IPS DF 6.9 (cell line): ENCODE measurements at regions not wholly inside any gene's neighbourhood (a gene's known extent, or its start where the extent isn't known, plus 50 kb on each side); places are given as distances from the start of the nearest gene placed in this dataset.

Experiments
- DNase-seq: peaks from one replicate; pipeline ENCODE4 v3.0.0-alpha.2; 2013; ENCODE audit warnings: low read depth, low spot score
- H3K27ac ChIP-seq: one replicate; pipeline ENCODE4 v1.5.1; 2013; ENCODE audit warnings: low read length, control low read depth
- H3K27me3 ChIP-seq: 2 replicates; pipeline ENCODE4 v1.6.1; 2013; ENCODE audit warnings: mild to moderate bottlenecking, low read length; ENCODE audit not compliant: control insufficient read depth, insufficient read depth
- H3K36me3 ChIP-seq: 2 replicates; pipeline ENCODE4 v1.6.1; 2013; ENCODE audit warnings: low read length; ENCODE audit not compliant: control insufficient read depth, insufficient read depth
- H3K4me1 ChIP-seq: 2 replicates; pipeline ENCODE4 v1.6.1; 2013; ENCODE audit warnings: low read length; ENCODE audit not compliant: control insufficient read depth, insufficient read depth
- H3K4me3 ChIP-seq: 2 replicates; pipeline ENCODE4 v1.5.1; 2013; ENCODE audit warnings: mild to moderate bottlenecking, low read length
- H3K9me3 ChIP-seq: 2 replicates; pipeline ENCODE4 v1.6.1; 2013; ENCODE audit warnings: low read length, inconsistent platforms; ENCODE audit not compliant: control insufficient read depth, insufficient read depth
- WGBS: extraction: QIAGEN DNeasy Blood & Tissue Kit; methylation state at CpG from one replicate; pipeline ENCODE4 v1.1.7; 2013; ENCODE audit warnings: mixed read lengths, missing lambda C conversion rate; ENCODE audit not compliant: insufficient read length, insufficient coverage; 5-methylcytosine and 5-hydroxymethylcytosine counted together

DNA sequence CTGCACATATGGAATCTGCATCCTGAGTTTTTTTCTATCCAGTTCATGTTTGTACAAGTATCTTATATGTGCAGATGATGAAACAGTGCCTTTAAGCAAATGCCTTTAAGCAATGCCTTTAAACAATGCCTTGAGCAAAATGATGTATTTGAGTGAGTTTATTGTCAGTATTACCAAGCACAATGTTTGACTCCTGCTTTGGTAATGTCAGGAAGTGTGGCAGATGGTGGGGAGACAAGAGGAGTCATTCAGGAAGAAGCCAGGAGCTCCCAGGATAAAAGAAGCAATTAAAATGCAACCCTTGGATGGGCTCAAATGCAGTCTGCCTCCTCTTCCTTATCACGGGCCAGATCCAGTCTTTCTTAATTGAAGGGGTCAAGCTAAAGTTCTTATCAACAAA is 108.7 kb upstream of the KCNJ15 start:
- Histone ChIP-seq H3K27me3 (no peaks in the 10 kb centered on the region), H3K4me3 (no peak overlapping the region), H3K4me1 (no peaks in the 10 kb centered on the region), H3K36me3 (no peaks in the 10 kb centered on the region), H3K27ac (no peak overlapping the region), H3K9me3 (no peaks in the 10 kb centered on the region)
- DNase-seq = no peak
- WGBS = no CpG with 5 or more reads among the region's 1 CpG

DNA sequence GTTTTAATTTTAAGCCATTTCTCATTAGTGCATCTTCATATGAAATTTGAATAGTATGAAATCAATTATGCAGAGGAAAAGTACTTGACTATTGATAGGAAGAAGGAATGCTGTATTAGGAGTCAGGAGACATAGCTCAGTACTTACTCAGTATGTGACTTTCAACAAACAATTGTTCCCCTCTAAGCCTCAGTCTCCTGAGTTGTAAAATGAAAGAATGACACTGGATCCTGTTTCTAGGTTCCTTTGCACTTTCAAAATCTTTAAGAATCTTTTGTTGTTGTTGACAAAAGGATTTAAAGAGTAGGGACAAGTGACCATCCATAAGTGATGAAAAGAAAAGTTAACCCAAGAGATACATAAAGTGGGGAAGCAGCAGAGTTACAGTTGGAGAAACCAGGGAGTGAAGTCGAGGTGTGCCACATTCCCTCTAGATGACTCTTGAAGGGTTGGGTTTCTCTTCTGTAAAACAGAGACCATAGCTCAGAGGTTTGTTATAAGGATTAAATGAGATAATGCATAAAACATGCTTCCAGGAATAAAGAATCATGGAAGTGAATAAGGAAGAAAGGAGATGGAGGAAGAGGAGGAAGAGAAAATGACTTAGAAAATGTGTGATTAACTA is 105.7 kb upstream of the KCNJ15 start:
- no peaks in the 10 kb centered on the region for H3K9me3 ChIP-seq
- no CpG with 5 or more reads among the region's 1 CpG for WGBS
- H3K4me1 ChIP-seq = no peaks in the 10 kb centered on the region
- H3K4me3 ChIP-seq = no peak overlapping the region
- no peak overlapping the region for H3K27ac ChIP-seq
- no peak for DNase-seq
- no peaks in the 10 kb centered on the region for H3K27me3 ChIP-seq
- H3K36me3 ChIP-seq = no peaks in the 10 kb centered on the region

DNA sequence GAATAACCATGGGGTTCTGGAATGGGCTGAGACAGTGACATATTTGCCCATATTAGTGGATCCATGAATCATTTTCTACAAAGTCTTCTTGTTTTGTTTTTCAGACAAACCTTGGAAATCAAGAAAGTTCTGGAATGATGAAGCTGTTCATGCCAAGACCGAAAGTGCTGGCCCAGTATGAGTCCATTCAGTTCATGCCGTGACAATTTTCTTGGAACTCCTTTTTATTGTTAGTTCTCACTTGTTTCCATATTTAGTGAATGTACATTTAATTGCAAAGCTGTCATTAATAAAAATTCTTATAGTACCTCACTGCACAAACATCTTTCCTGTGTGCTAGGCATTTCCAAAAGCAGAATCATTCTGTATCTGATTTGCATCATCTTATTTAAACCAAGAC is 100.6 kb upstream of the KCNJ15 start:
- no peak overlapping the region for H3K4me3 ChIP-seq
- no peak overlapping the region for H3K27ac ChIP-seq
- DNase-seq = no peak
- no peaks in the 10 kb centered on the region for H3K4me1 ChIP-seq
- no CpG with 5 or more reads among the region's 2 CpGs for WGBS
- H3K36me3 ChIP-seq = no peaks in the 10 kb centered on the region
- H3K9me3 ChIP-seq = no peaks in the 10 kb centered on the region
- no peaks in the 10 kb centered on the region for H3K27me3 ChIP-seq

DNA sequence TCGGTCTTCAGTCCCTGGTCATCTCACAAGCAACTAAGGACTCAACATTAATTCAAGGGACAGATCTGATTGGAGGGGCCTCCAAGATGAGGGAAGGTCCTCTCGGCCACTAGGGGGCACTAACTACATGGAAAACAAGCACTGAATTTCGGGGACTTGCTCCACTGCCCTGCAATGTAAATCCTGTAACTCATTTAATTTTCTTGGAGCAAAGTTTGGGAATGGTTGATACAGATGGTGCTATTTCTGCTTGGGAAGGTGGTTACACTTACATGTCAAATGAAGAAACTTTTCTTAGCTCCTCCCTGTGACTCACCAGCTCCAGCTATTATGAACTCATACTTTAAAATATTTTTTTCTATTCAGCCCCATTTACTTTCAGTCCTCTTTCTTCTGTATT is 97.4 kb upstream of the KCNJ15 start:
- Histone ChIP-seq H3K36me3 (no peaks in the 10 kb centered on the region), H3K27ac (no peak overlapping the region), H3K4me1 (0 out of 2 replicates have a peak, but pooled peaks cover 1% of the 10 kb centered on the region), H3K9me3 (no peaks in the 10 kb centered on the region), H3K27me3 (no peaks in the 10 kb centered on the region), H3K4me3 (no peak overlapping the region)
- peak; percentile 61 for DNase-seq
- no CpG with 5 or more reads among the region's 3 CpGs for WGBS

DNA sequence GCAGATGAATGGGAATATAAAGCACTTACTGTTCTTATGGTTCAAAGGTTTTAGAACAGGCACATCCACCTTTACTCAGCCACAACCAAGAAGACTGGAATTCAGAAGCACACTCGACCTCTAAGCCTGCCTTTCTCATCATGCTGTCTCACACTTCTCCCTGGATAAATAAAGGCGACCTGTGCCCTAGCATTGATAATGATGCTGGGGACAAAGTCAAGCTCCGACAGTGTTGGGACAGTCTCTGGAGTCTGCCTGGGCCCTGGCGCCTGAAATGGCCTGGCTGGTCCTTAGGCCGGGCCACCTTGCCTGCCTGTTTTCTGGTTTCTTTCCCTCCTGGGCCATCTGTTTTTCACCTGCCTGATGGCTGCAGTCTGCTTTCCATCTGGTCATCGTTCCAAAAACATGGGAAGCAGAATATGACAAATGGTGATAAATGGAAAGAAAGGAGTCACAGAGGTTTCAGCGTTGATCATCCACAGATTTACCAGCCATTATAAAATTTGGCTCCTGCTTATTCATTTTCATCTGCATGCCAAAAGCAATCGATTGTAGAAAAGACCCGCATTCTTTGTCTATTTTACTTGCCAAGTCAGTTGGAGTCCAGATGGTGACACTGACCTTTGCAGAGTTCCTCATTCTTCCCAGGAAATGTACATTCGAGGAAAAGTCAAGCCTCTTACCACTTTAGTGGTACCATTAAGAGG is 91.2 kb upstream of the KCNJ15 start:
- Histone ChIP-seq H3K27ac (no peak overlapping the region), H3K4me3 (no peak overlapping the region), H3K4me1 (0 out of 2 replicates have a peak, but pooled peaks cover 2% of the 10 kb centered on the region), H3K27me3 (no peaks in the 10 kb centered on the region), H3K36me3 (no peaks in the 10 kb centered on the region), H3K9me3 (no peaks in the 10 kb centered on the region)
- no peak for DNase-seq
- no CpG with 5 or more reads among the region's 10 CpGs for WGBS

DNA sequence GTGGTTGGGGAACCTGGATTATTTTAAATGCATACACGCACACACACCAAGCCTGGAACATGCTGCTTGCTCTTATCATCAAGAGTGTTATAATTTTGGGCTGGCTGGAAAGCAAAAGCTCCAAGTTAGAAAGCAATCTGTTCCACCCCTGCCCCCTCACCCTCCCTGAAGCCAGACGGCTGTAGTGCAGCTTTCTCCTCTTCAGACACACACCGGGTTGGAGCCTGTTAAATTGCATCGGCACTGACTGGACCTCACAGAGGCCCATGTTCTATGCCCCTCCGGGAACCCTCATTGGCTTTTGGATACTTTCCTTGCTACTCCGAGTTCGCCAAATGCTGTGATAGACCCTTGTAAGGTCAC is 90.6 kb upstream of the KCNJ15 start:
- H3K9me3 ChIP-seq = no peaks in the 10 kb centered on the region
- H3K27me3 ChIP-seq = no peaks in the 10 kb centered on the region
- DNase-seq = no peak
- 0 out of 2 replicates have a peak, but pooled peaks cover 3% of the 10 kb centered on the region for H3K4me1 ChIP-seq
- H3K4me3 ChIP-seq = no peak overlapping the region
- no peak overlapping the region for H3K27ac ChIP-seq
- WGBS = no CpG with 5 or more reads among the region's 7 CpGs
- H3K36me3 ChIP-seq = no peaks in the 10 kb centered on the region

DNA sequence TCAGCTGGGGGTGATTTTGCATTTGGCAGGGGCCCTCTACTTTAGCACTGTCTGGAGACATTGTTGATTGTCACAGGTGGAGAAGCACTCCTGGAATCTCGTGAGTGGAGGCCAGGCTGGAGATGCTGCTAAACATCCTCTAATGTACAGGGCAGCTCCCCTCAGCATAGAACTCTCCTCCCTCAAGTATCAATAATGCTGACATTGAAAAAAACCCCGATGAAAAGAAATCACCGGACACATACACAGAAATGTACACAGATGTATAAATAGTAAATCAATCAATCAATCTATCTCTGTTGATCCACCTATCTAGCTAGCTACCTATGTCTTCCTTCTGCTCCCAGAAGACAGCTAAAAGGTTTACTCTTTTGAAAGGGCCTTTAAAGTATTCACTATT is 89.4 kb upstream of the KCNJ15 start:
- no peak for DNase-seq
- Histone ChIP-seq H3K27ac (no peak overlapping the region), H3K36me3 (no peaks in the 10 kb centered on the region), H3K9me3 (no peaks in the 10 kb centered on the region), H3K27me3 (no peaks in the 10 kb centered on the region), H3K4me1 (peaks cover 7% of the 10 kb centered on the region; the same call in 1 of the 2 replicates), H3K4me3 (no peak overlapping the region)
- no CpG with 5 or more reads among the region's 3 CpGs for WGBS

DNA sequence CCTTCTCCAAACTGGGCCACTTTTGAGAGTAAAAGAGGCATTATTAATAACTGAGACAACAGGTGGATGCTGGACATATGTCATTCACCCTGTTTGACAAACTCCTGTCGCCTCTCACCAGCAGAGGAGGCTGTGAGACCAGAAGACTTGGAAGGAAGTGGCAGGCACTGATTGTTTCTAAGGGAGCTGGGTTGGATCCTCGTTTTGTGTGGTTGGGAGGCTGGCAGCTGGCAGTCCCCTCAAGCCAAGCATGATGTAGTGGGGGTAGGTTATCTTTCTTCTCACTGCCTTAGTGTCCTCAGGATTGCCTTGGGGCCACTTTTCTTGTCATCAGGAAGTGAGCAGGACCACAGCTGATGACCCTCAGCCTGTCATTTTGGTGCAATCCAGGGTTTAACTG is 86.5 kb upstream of the KCNJ15 start:
- WGBS = no CpG with 5 or more reads among the region's 2 CpGs
- no peak for DNase-seq
- peaks cover 5% of the 10 kb centered on the region; the same call in 1 of the 2 replicates for H3K4me1 ChIP-seq

DNA sequence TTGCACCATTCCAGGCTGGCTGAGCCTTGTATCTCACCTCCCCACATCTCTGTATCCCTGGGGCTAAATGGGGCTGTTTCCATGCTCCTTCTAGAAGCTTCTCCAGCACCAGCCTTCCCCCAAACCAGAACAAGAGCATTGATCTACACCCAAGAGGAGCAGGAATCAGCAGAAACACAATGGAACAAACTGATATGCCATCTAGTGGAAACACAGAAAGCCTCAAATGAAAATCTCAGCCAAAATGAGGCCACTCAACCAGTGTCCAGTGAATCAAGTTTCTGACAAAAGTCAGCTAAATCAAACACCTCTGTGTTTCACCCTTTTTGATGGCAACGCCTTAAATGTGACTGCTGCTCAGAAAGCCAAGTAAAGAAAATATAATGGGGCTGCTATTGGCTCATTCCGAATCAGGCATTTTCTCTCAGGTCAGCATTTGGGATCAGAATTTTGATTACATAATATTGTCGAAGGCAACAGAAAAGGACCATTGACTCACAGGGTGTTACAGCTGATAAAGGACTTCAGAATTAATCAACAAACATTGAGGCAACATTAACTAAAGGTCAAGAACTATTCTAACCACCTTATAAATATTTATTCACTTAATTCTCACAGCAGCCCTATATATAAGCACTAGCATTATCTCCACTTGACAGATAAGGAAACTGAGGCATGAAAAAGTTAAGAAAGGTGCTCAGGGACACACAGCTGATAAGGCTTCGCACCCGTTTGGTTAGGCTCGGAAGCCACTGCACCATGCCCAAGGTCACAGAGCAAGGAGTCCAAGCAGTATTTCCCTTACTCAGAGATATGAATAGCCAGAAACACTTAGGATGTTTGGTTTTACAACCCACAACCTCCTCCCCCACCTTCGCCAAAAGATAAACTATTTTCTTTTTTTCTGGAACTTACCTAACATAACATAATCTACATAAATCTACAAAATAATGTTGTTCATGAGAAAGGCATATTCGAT is 85.8 kb upstream of the KCNJ15 start:
- peaks cover 5% of the 10 kb centered on the region; the same call in 1 of the 2 replicates for H3K4me1 ChIP-seq
- H3K4me3 ChIP-seq = no peak overlapping the region
- H3K27ac ChIP-seq = no peak overlapping the region
- WGBS = 100% methylated on average over 1 of the region's 8 CpGs
- no peaks in the 10 kb centered on the region for H3K27me3 ChIP-seq
- no peaks in the 10 kb centered on the region for H3K9me3 ChIP-seq
- no peaks in the 10 kb centered on the region for H3K36me3 ChIP-seq
- no peak for DNase-seq

More for the DNA sequence above, 86.5 kb upstream of the KCNJ15 start:
- H3K36me3 ChIP-seq = no peaks in the 10 kb centered on the region
- H3K9me3 ChIP-seq = no peaks in the 10 kb centered on the region
- no peak overlapping the region for H3K4me3 ChIP-seq
- no peak overlapping the region for H3K27ac ChIP-seq
- H3K27me3 ChIP-seq = no peaks in the 10 kb centered on the region

DNA sequence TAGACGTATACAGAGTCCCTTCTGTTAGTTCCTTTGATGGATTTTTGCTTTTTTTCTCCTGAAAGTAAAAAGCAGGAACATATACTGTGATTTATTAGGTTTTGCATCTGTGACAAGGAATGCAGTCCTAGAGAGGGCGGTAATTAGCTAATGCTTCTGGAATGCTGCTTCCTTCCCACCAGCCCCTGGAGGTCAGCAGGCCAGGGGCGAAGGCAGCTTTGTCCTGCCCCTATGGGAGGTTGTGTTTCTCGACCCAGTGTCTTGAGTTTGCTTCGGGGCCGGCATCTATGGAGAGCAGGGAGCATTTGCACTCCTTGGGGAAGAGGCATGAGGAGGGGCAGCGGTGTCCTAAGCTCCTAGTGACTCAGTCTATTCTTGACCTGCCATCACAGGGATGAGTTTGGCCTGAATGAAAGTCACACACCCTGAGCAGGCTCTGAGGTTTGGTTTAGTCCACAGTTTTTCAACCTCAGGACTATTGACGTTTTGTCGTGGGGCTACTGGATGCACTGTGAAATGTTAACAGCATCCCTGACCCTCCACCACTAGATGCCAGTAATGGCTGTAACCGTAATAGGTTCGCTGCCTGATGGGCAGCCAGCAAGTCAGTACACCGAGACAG is 85.0 kb upstream of the KCNJ15 start:
- no peak overlapping the region for H3K27ac ChIP-seq
- H3K4me3 ChIP-seq = no peak overlapping the region
- H3K9me3 ChIP-seq = no peaks in the 10 kb centered on the region
- no CpG with 5 or more reads among the region's 12 CpGs for WGBS
- DNase-seq = peak; percentile 71
- H3K36me3 ChIP-seq = no peaks in the 10 kb centered on the region
- no peaks in the 10 kb centered on the region for H3K27me3 ChIP-seq
- peaks cover 5% of the 10 kb centered on the region; the same call in 1 of the 2 replicates for H3K4me1 ChIP-seq
